Suprapubic skin (tissue), 4 donors: ENCODE measurements at regions not wholly inside any gene's neighbourhood (a gene's known extent, or its start where the extent isn't known, plus 50 kb on each side); places are given as distances from the start of the nearest gene placed in this dataset.

Experiments used
- EP300 ChIP-seq: sonication (generic); formaldehyde crosslinking; IDR thresholded peaks from one replicate; pipeline ENCODE4 v1.6.1; 2017; ENCODE audit warnings: antibody characterized with exemption
- POLR2A ChIP-seq, 2 donors: fragments of 450-650 bp; IDR thresholded peaks; one replicate each; pipeline ENCODE4 v1.6.1; 2017; ENCODE audit warnings: antibody characterized with exemption in 2 of 2, mild to moderate bottlenecking in 2 of 2, moderate library complexity in 2 of 2
- POLR2AphosphoS5 ChIP-seq, 3 donors: sonication (generic); formaldehyde crosslinking; IDR thresholded peaks; one replicate each; pipeline ENCODE4 v1.6.1; 2017; ENCODE audit warnings: antibody characterized with exemption in 3 of 3
- TF ChIP-seq, protein P1 (sequence below), 2 donors: fragments of 200-600 bp in 1 of 2; fragments of 450-650 bp in 1 of 2; sonication (generic) in 1 of 2; IDR thresholded peaks; one replicate each; pipeline ENCODE4 v1.5.1; 2016 to 2019; ENCODE audit warnings: antibody characterized with exemption in 2 of 2, mild to moderate bottlenecking in 1 of 2, moderate library complexity in 1 of 2

DNA sequence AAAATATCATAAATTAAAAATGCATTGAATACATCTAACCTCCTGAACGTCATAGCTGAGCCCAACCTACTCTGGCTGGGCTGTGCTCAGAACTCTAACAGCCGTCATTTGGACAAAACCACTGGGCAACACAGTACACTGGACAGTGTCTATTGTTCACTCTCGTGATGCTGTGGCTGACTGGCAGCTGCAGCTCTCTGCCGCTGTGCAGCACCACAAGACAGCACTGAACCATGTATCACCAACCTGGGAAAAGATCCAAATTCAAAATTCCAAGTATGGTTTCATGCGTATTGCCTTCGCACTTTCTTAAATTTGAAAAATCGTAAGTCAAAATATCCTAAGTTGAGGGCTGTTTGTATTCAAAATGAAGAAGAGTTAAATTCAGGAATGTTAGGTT is 145.1 kb upstream of the CNTN4 start:
- TF ChIP-seq, protein P1, sequence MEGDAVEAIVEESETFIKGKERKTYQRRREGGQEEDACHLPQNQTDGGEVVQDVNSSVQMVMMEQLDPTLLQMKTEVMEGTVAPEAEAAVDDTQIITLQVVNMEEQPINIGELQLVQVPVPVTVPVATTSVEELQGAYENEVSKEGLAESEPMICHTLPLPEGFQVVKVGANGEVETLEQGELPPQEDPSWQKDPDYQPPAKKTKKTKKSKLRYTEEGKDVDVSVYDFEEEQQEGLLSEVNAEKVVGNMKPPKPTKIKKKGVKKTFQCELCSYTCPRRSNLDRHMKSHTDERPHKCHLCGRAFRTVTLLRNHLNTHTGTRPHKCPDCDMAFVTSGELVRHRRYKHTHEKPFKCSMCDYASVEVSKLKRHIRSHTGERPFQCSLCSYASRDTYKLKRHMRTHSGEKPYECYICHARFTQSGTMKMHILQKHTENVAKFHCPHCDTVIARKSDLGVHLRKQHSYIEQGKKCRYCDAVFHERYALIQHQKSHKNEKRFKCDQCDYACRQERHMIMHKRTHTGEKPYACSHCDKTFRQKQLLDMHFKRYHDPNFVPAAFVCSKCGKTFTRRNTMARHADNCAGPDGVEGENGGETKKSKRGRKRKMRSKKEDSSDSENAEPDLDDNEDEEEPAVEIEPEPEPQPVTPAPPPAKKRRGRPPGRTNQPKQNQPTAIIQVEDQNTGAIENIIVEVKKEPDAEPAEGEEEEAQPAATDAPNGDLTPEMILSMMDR (IDR thresholded peaks at IDR 0.05), result no peak
- TF ChIP-seq EP300 (no peak), POLR2AphosphoS5 (IDR thresholded peaks at IDR 0.05) (no peak), POLR2A (IDR thresholded peaks at IDR 0.05) (no peak)
